SK-N-SH treated with all-trans-retinoic acid at 6 μM for 48 hours (cell line): ENCODE measurements at regions not wholly inside any gene's neighbourhood (a gene's known extent, or its start where the extent isn't known, plus 50 kb on each side); places are given as distances from the start of the nearest gene placed in this dataset.

ENCODE experiments used
- BACH2 ChIP-seq: fragments of 250-450 bp; sonication (Bioruptor Pico); IDR thresholded peaks from 2 replicates; pipeline ENCODE4 v1.9.0; 2021; ENCODE audit warnings: mild to moderate bottlenecking, borderline replicate concordance
- GLIS3 ChIP-seq: fragments of 250-450 bp; sonication (Bioruptor Pico); IDR thresholded peaks from 2 replicates; pipeline ENCODE4 v1.5.0; 2020; ENCODE audit warnings: mild to moderate bottlenecking, moderate library complexity
- ISL1 ChIP-seq: fragments of 250-450 bp; sonication (Bioruptor Pico); IDR thresholded peaks from 2 replicates; pipeline ENCODE4 v2.1.2; 2022; ENCODE audit warnings: mild to moderate bottlenecking, moderate library complexity
- OSR1 ChIP-seq: fragments of 250-450 bp; sonication (Bioruptor Pico); IDR thresholded peaks from 2 replicates; pipeline ENCODE4 v1.8.0; 2022; ENCODE audit warnings: moderate library complexity, mild to moderate bottlenecking, inconsistent platforms
- SNAI2 ChIP-seq: fragments of 250-450 bp; sonication (Bioruptor Pico); IDR thresholded peaks from 2 replicates; pipeline ENCODE4 v1.5.0; 2020; ENCODE audit warnings: mild to moderate bottlenecking, moderate library complexity
- TOX ChIP-seq: fragments of 250-450 bp; sonication (Bioruptor Pico); IDR thresholded peaks from 2 replicates; pipeline ENCODE4 v1.8.0; 2021; ENCODE audit warnings: mild to moderate bottlenecking, moderate library complexity, borderline replicate concordance
- ZFP3 ChIP-seq: fragments of 250-450 bp; sonication (Bioruptor Pico); IDR thresholded peaks from 2 replicates; pipeline ENCODE4 v1.5.0; 2020; ENCODE audit warnings: mild to moderate bottlenecking, moderate library complexity
- TF ChIP-seq, protein P1 (sequence below): fragments of 250-450 bp; sonication (Bioruptor Pico); IDR thresholded peaks from 2 replicates; pipeline ENCODE4 v1.8.0; 2020; ENCODE audit warnings: mild to moderate bottlenecking, moderate library complexity, borderline replicate concordance
- TF ChIP-seq, protein P2 (sequence below): fragments of 250-450 bp; sonication (Bioruptor Pico); IDR thresholded peaks from 2 replicates; pipeline ENCODE4 v1.5.1; 2021; ENCODE audit warnings: mild to moderate bottlenecking, moderate library complexity

DNA sequence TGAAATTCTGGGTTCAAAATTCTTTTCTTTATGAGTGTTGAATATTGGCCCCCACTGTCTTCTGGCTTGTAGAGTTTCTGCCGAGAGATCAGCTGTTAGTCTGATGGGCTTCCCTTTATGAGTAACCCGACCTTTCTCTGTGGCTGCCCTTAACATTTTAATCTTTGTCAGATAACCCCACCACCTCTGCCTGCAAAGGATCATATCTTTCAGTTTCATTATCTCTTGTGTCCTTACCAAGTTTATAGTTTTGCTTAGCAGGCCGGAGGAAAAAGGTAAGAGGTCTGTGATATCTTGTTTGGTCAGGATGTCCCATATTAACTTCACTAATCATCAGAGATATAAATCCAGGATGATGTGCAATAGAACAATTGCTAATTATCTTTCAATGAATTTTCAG lies 970.2 kb upstream of the TYRP1 start:
- TF ChIP-seq ISL1 (CRISPR knock-in tag) (no peak), SNAI2 (CRISPR knock-in tag) (no peak), GLIS3 (CRISPR knock-in tag) (no peak), OSR1 (CRISPR knock-in tag) (no peak), ZFP3 (CRISPR knock-in tag) (no peak), TOX (no peak), BACH2 (CRISPR knock-in tag) (no peak)
- TF ChIP-seq, protein P1, sequence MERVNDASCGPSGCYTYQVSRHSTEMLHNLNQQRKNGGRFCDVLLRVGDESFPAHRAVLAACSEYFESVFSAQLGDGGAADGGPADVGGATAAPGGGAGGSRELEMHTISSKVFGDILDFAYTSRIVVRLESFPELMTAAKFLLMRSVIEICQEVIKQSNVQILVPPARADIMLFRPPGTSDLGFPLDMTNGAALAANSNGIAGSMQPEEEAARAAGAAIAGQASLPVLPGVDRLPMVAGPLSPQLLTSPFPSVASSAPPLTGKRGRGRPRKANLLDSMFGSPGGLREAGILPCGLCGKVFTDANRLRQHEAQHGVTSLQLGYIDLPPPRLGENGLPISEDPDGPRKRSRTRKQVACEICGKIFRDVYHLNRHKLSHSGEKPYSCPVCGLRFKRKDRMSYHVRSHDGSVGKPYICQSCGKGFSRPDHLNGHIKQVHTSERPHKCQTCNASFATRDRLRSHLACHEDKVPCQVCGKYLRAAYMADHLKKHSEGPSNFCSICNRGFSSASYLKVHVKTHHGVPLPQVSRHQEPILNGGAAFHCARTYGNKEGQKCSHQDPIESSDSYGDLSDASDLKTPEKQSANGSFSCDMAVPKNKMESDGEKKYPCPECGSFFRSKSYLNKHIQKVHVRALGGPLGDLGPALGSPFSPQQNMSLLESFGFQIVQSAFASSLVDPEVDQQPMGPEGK (CRISPR knock-in tag) = no peak
- TF ChIP-seq, protein P2, sequence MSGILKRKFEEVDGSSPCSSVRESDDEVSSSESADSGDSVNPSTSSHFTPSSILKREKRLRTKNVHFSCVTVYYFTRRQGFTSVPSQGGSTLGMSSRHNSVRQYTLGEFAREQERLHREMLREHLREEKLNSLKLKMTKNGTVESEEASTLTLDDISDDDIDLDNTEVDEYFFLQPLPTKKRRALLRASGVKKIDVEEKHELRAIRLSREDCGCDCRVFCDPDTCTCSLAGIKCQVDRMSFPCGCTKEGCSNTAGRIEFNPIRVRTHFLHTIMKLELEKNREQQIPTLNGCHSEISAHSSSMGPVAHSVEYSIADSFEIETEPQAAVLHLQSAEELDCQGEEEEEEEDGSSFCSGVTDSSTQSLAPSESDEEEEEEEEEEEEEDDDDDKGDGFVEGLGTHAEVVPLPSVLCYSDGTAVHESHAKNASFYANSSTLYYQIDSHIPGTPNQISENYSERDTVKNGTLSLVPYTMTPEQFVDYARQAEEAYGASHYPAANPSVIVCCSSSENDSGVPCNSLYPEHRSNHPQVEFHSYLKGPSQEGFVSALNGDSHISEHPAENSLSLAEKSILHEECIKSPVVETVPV (CRISPR knock-in tag) = no peak
